H9 (cell line): ENCODE measurements at regions not wholly inside any gene's neighbourhood (a gene's known extent, or its start where the extent isn't known, plus 50 kb on each side); places are given as distances from the start of the nearest gene placed in this dataset.

Experiments used
- DNase-seq: peaks from one replicate; pipeline ENCODE4 v3.0.0-alpha.2; 2017
- H2AFZ ChIP-seq: one replicate; pipeline ENCODE4 v1.6.1; 2013; ENCODE audit warnings: mild to moderate bottlenecking, low read length, control low read depth, moderate library complexity
- H2AK5ac ChIP-seq: 2 replicates; pipeline ENCODE4 v1.6.1; 2013; ENCODE audit warnings: low read length, control low read depth, mixed read lengths; ENCODE audit not compliant: insufficient read length
- H2BK120ac ChIP-seq: one replicate; pipeline ENCODE4 v1.6.1; 2013; ENCODE audit warnings: low read depth, mild to moderate bottlenecking, low read length, control low read depth, inconsistent platforms; ENCODE audit not compliant: poor library complexity, severe bottlenecking
- H2BK12ac ChIP-seq: 2 replicates; pipeline ENCODE4 v1.6.1; 2013; ENCODE audit warnings: low read length, control low read depth, mixed read lengths, low read depth; ENCODE audit not compliant: insufficient read length
- H2BK15ac ChIP-seq: 2 replicates; pipeline ENCODE4 v1.6.1; 2013; ENCODE audit warnings: low read depth, low read length, control low read depth
- H2BK20ac ChIP-seq: one replicate; pipeline ENCODE4 v1.6.1; 2013; ENCODE audit warnings: low read depth, mild to moderate bottlenecking, low read length, control low read depth, inconsistent platforms; ENCODE audit not compliant: poor library complexity, severe bottlenecking
- H2BK5ac ChIP-seq: 2 replicates; pipeline ENCODE4 v1.6.1; 2013; ENCODE audit warnings: low read length, control low read depth, mixed read lengths; ENCODE audit not compliant: insufficient read length
- H3K14ac ChIP-seq: 2 replicates; pipeline ENCODE4 v1.6.1; 2013; ENCODE audit warnings: low read length, control low read depth; ENCODE audit not compliant: insufficient read depth
- H3K18ac ChIP-seq: 2 replicates; pipeline ENCODE4 v1.6.1; 2013; ENCODE audit warnings: low read depth, mild to moderate bottlenecking, mixed read lengths, low read length, control low read depth; ENCODE audit not compliant: insufficient read length
- H3K23ac ChIP-seq: 2 replicates; pipeline ENCODE4 v1.6.1; 2013; ENCODE audit warnings: low read length, control low read depth, mixed read lengths, low read depth; ENCODE audit not compliant: insufficient read length
- H3K23me2 ChIP-seq: 2 replicates; pipeline ENCODE4 v1.6.1; 2013; ENCODE audit warnings: low read depth, mild to moderate bottlenecking, mixed read lengths, low read length, control low read depth; ENCODE audit not compliant: insufficient read length, poor library complexity, severe bottlenecking
- H3K27ac ChIP-seq: 2 replicates; pipeline ENCODE4 v1.5.1; 2013; ENCODE audit warnings: low read length, control low read depth, mixed read lengths, low read depth; ENCODE audit not compliant: insufficient read length
- H3K27me3 ChIP-seq: 2 replicates; pipeline ENCODE4 v1.6.1; 2013; ENCODE audit warnings: low read length, control low read depth, inconsistent platforms; ENCODE audit not compliant: insufficient read depth
- H3K4ac ChIP-seq: 2 replicates; pipeline ENCODE4 v1.6.1; 2013; ENCODE audit warnings: low read depth, mild to moderate bottlenecking, control low read depth, inconsistent platforms, low read length, moderate library complexity
- H3K4me1 ChIP-seq: 2 replicates; pipeline ENCODE4 v1.6.1; 2013; ENCODE audit warnings: low read length, control low read depth, inconsistent platforms; ENCODE audit not compliant: insufficient read depth
- H3K4me2 ChIP-seq: 2 replicates; pipeline ENCODE4 v1.6.1; 2013; ENCODE audit warnings: low read length, control low read depth, mixed read lengths; ENCODE audit not compliant: insufficient read length, insufficient read depth
- H3K56ac ChIP-seq: 2 replicates; pipeline ENCODE4 v1.6.1; 2013; ENCODE audit warnings: low read depth, mild to moderate bottlenecking, mixed read lengths, low read length, control low read depth; ENCODE audit not compliant: insufficient read length
- H3K79me1 ChIP-seq: 2 replicates; pipeline ENCODE4 v1.6.1; 2013; ENCODE audit warnings: low read depth, mild to moderate bottlenecking, moderate library complexity, low read length, control low read depth, inconsistent platforms; ENCODE audit not compliant: insufficient read depth, poor library complexity, severe bottlenecking
- H3K79me2 ChIP-seq: 2 replicates; pipeline ENCODE4 v1.6.1; 2013; ENCODE audit warnings: low read length, control low read depth, inconsistent platforms; ENCODE audit not compliant: insufficient read depth
- H3K9ac ChIP-seq: 2 replicates; pipeline ENCODE4 v1.6.1; 2013; ENCODE audit warnings: low read length, control low read depth, mixed read lengths; ENCODE audit not compliant: insufficient read length; ENCODE audit errors: extremely low read depth
- H3K9me3 ChIP-seq: one replicate; pipeline ENCODE4 v1.6.1; 2013; ENCODE audit warnings: low read depth, low read length, inconsistent platforms; ENCODE audit not compliant: control insufficient read depth
- H3T11ph ChIP-seq: one replicate; pipeline ENCODE4 v1.6.1; 2013; ENCODE audit warnings: mild to moderate bottlenecking, low read length, control low read depth, inconsistent platforms
- H4K20me1 ChIP-seq: one replicate; pipeline ENCODE4 v1.6.1; 2013; ENCODE audit not compliant: control insufficient read depth, insufficient read length, insufficient read depth
- H4K5ac ChIP-seq: 2 replicates; pipeline ENCODE4 v1.6.1; 2013; ENCODE audit warnings: low read depth, mild to moderate bottlenecking, mixed read lengths, low read length, control low read depth; ENCODE audit not compliant: insufficient read length
- H4K8ac ChIP-seq: replicated peaks from 2 replicates; pipeline ENCODE4 v1.6.1; 2013; ENCODE audit warnings: low read length, control low read depth, mixed read lengths, low read depth; ENCODE audit not compliant: insufficient read length
- H4K91ac ChIP-seq: 2 replicates; pipeline ENCODE4 v1.6.1; 2013; ENCODE audit warnings: low read depth, mild to moderate bottlenecking, moderate library complexity, mixed read lengths, low read length, control low read depth; ENCODE audit not compliant: insufficient read length
- H3K27ac Mint-ChIP-seq, 3 experiments: 2 replicates in 2 of 3; 3 replicates in 1 of 3; pipeline ENCODE4 v1.8.0; 2020 to 2021; ENCODE audit warnings: mixed read lengths in 3 of 3, mild to moderate bottlenecking in 1 of 3, moderate library complexity in 1 of 3
- H3K27me3 Mint-ChIP-seq: 2 replicates; pipeline ENCODE4 v1.8.0; 2021; ENCODE audit warnings: low read depth, mild to moderate bottlenecking, moderate library complexity, mixed read lengths
- H3K36me3 Mint-ChIP-seq, 3 experiments: 2 replicates in 2 of 3; 3 replicates in 1 of 3; pipeline ENCODE4 v1.8.0; 2020 to 2021; ENCODE audit warnings: low read depth in 3 of 3, mixed read lengths in 3 of 3; ENCODE audit not compliant: insufficient read depth in 1 of 3
- H3K4me1 Mint-ChIP-seq, 2 experiments: 2 replicates each; pipeline ENCODE4 v1.8.0; 2020; ENCODE audit warnings: mixed read lengths in 2 of 2
- H3K4me3 Mint-ChIP-seq, 2 experiments: 2 replicates in 1 of 2; 3 replicates in 1 of 2; pipeline ENCODE4 v1.8.0; 2020 to 2021; ENCODE audit warnings: mild to moderate bottlenecking in 2 of 2, mixed read lengths in 2 of 2, moderate library complexity in 1 of 2
- H3K9me3 Mint-ChIP-seq, 2 experiments: 2 replicates in 1 of 2; 3 replicates in 1 of 2; pipeline ENCODE4 v1.8.0; 2020; ENCODE audit warnings: mild to moderate bottlenecking in 2 of 2, mixed read lengths in 2 of 2, moderate library complexity in 1 of 2
- WGBS: extraction: QIAGEN DNeasy Blood & Tissue Kit; methylation state at CpG from one replicate; pipeline ENCODE4 v1.1.7; 2013; ENCODE audit warnings: missing lambda C conversion rate, low lambda C conversion rate, mixed read lengths; ENCODE audit not compliant: insufficient read length; ENCODE audit errors: extremely low coverage; 5-methylcytosine and 5-hydroxymethylcytosine counted together
- TF ChIP-seq, protein P1 (sequence below): fragments of 200-600 bp; sonication (generic); conservative IDR thresholded peaks from 3 replicates; pipeline ENCODE4 v1.8.0; 2021; ENCODE audit warnings: antibody characterized with exemption, mild to moderate bottlenecking

DNA sequence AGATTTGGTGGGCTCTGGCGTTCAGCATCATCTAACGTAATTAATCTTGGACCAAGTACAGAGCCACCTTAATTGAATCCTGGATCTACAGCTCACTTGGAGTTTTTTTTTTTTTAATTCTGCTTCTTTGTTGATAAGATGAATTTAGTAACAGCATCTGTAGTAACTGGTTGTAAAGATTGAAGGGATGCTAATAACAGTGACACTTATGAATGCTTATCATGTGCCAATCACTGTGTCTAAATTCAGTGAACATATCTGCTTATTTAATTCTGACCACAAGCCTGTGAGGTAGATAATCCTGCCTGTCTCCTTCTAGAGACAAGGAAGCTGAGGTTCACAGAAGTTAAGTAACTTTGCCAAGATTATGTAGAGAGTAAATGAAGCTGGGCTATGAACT, 408.0 kb downstream of the RWDD3 start:
- Histone ChIP-seq H2BK120ac (no peak overlapping the region), H4K5ac (no peak overlapping the region), H4K91ac (no peak overlapping the region), H3K56ac (no peak overlapping the region), H2AFZ (no peak overlapping the region), H4K20me1 (no peaks in the 10 kb centered on the region), H2BK15ac (no peak overlapping the region), H3T11ph (no peak overlapping the region), H3K4ac (no peak overlapping the region), H3K23me2 (no peaks in the 10 kb centered on the region), H3K9ac (no peak overlapping the region), H4K8ac (no peak overlapping the region), H3K4me2 (no peak overlapping the region), H2BK5ac (no peak overlapping the region), H2AK5ac (no peak overlapping the region), H3K23ac (no peak overlapping the region), H2BK12ac (no peak overlapping the region), H2BK20ac (no peak overlapping the region), H3K14ac (no peak overlapping the region), H3K79me2 (no peaks in the 10 kb centered on the region), H3K9me3 (no peaks in the 10 kb centered on the region), H3K27ac (no peak overlapping the region), H3K27me3 (no peaks in the 10 kb centered on the region), H3K79me1 (no peaks in the 10 kb centered on the region), H3K18ac (no peak overlapping the region), H3K4me1 (no peaks in the 10 kb centered on the region)
- no peak for DNase-seq
- WGBS = no CpG with 5 or more reads among the region's 2 CpGs
- Mint-ChIP-seq H3K27ac (no peak overlapping the region), H3K27me3 (no peaks in the 10 kb centered on the region), H3K9me3 (peaks cover 0 to 4% of the 10 kb centered on the region in 2 experiments; a peak in 2 of 5 replicates), H3K4me1 (no peaks in the 10 kb centered on the region), H3K36me3 (peaks cover 0 to 6% (median 3%) of the 10 kb centered on the region in 3 experiments; a peak in 5 of 7 replicates), H3K4me3 (no peak overlapping the region)
- TF ChIP-seq, protein P1, sequence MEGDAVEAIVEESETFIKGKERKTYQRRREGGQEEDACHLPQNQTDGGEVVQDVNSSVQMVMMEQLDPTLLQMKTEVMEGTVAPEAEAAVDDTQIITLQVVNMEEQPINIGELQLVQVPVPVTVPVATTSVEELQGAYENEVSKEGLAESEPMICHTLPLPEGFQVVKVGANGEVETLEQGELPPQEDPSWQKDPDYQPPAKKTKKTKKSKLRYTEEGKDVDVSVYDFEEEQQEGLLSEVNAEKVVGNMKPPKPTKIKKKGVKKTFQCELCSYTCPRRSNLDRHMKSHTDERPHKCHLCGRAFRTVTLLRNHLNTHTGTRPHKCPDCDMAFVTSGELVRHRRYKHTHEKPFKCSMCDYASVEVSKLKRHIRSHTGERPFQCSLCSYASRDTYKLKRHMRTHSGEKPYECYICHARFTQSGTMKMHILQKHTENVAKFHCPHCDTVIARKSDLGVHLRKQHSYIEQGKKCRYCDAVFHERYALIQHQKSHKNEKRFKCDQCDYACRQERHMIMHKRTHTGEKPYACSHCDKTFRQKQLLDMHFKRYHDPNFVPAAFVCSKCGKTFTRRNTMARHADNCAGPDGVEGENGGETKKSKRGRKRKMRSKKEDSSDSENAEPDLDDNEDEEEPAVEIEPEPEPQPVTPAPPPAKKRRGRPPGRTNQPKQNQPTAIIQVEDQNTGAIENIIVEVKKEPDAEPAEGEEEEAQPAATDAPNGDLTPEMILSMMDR = no peak
